GM12878 (cell line): ENCODE measurements at regions not wholly inside any gene's neighbourhood (a gene's known extent, or its start where the extent isn't known, plus 50 kb on each side); places are given as distances from the start of the nearest gene placed in this dataset.

Experiments
- ATAC-seq: fragments of 200-7000 bp; cut with Tn5 transposase; 3 replicates; pipeline ENCODE4 v1.9.1; 2020; ENCODE audit warnings: mild to moderate bottlenecking, moderate library complexity
- BruUV-seq: library from RNA; stranded (reverse); fragments of 400-500 nt; replicated peaks from 2 replicates; lab custom pipeline; 2021; lab: Mats Ljungman, UMichigan
- CTCF ChIA-PET: fragments of 300-600 bp; sonication (Branson Sonifier 250); formaldehyde crosslinking; extraction: SDS; loops from one replicate; lab custom pipeline; 2021; ENCODE audit warnings: inconsistent platforms; lab: Yijun Ruan, JAX
- POLR2A ChIA-PET: fragments of 350-600 bp; formaldehyde crosslinking; extraction: SDS; loops from one replicate; lab custom pipeline; 2021; ENCODE audit warnings: inconsistent platforms; lab: Charles Lee
- RAD21 ChIA-PET: fragments of 300-600 bp; sonication (Branson Sonifier 250); formaldehyde crosslinking; loops from one replicate; lab custom pipeline; 2023; ENCODE audit warnings: antibody characterized with exemption; ENCODE audit not compliant: unreplicated experiment; lab: Charles Lee
- SMC1A ChIA-PET: fragments of 300-600 bp; sonication (Branson Sonifier 250); formaldehyde crosslinking; loops from one replicate; lab custom pipeline; 2023; ENCODE audit not compliant: unreplicated experiment, uncharacterized antibody; lab: Charles Lee
- DNase-seq: peaks from one replicate; pipeline ENCODE4 v3.0.0-alpha.2; 2011; ENCODE audit warnings: low read depth, low spot score
- FAIRE-seq: peaks from 3 replicates; lab custom pipeline; 2011; peaks lifted over from hg19 to GRCh38; lab: Jason Lieb, UNC
- H2AFZ ChIP-seq: 2 replicates; pipeline ENCODE4 v1.6.0; 2011; ENCODE audit warnings: low read depth, low read length, control low read depth; ENCODE audit not compliant: control insufficient read depth
- H3K27ac ChIP-seq: 2 replicates; pipeline ENCODE4 v1.5.1; 2011; ENCODE audit warnings: control low read depth; ENCODE audit not compliant: control insufficient read depth, insufficient read depth
- H3K27me3 ChIP-seq, 2 experiments: replicated peaks in 1 of 2; 2 replicates each; pipeline versions ENCODE4 v1.6.0 to v1.6.1; 2011; ENCODE audit warnings: low read length in 1 of 2; ENCODE audit not compliant: control insufficient read depth in 2 of 2, insufficient read depth in 2 of 2
- H3K36me3 ChIP-seq, 2 experiments: 2 replicates each; pipeline ENCODE4 v1.5.1; 2011; ENCODE audit warnings: low read length in 1 of 2; ENCODE audit not compliant: control insufficient read depth in 2 of 2, insufficient read depth in 2 of 2
- H3K4me1 ChIP-seq: 2 replicates; pipeline ENCODE4 v1.6.1; 2011; ENCODE audit warnings: mild to moderate bottlenecking, low read length, moderate library complexity, mixed read lengths; ENCODE audit not compliant: control insufficient read depth, insufficient read depth
- H3K4me2 ChIP-seq: 2 replicates; pipeline ENCODE4 v1.6.0; 2011; ENCODE audit warnings: control low read depth; ENCODE audit not compliant: control insufficient read depth, insufficient read depth
- H3K4me3 ChIP-seq: fragments of 200-600 bp; sonication (generic); 2 replicates; pipeline ENCODE4 v1.5.1; 2016
- H3K79me2 ChIP-seq: 2 replicates; pipeline ENCODE4 v1.6.0; 2011; ENCODE audit warnings: low read length; ENCODE audit not compliant: control insufficient read depth, insufficient read depth
- H3K9ac ChIP-seq: 2 replicates; pipeline ENCODE4 v1.8.0; 2011; ENCODE audit warnings: low read length, control low read depth, mixed read lengths; ENCODE audit not compliant: control insufficient read depth, insufficient read depth
- H3K9me3 ChIP-seq: replicated peaks from 3 replicates; pipeline ENCODE4 v1.5.1; 2011; ENCODE audit warnings: mild to moderate bottlenecking, low read length; ENCODE audit not compliant: control insufficient read depth, insufficient read depth
- H4K20me1 ChIP-seq: 2 replicates; pipeline ENCODE4 v1.6.0; 2011; ENCODE audit not compliant: control insufficient read depth, insufficient read depth
- ATF3 ChIP-seq: IDR thresholded peaks from 2 replicates; pipeline ENCODE4 v1.6.1; 2011; ENCODE audit warnings: low read depth, mild to moderate bottlenecking, low read length, moderate library complexity, borderline replicate concordance; ENCODE audit errors: extremely low read depth
- CTCF ChIP-seq, 3 experiments: IDR thresholded peaks in 2 of 3; conservative IDR thresholded peaks in 1 of 3; 2 replicates each; pipeline ENCODE4 v1.5.1; 2011; ENCODE audit warnings: low read depth in 3 of 3, low read length in 3 of 3, mild to moderate bottlenecking in 3 of 3, control low read depth in 2 of 3, moderate library complexity in 2 of 3, inconsistent platforms in 1 of 3, mixed read lengths in 1 of 3; ENCODE audit not compliant: control insufficient read depth in 2 of 3, insufficient read depth in 1 of 3; ENCODE audit errors: extremely low read depth in 1 of 3
- FOS ChIP-seq: IDR thresholded peaks from 3 replicates; pipeline ENCODE4 v1.6.1; 2011; ENCODE audit warnings: borderline replicate concordance; ENCODE audit not compliant: insufficient read length; ENCODE audit errors: extremely low read depth
- IRF4 ChIP-seq: IDR thresholded peaks from 2 replicates; pipeline ENCODE4 v1.6.1; 2011; ENCODE audit warnings: low read depth, low read length
- KAT2A ChIP-seq: conservative IDR thresholded peaks from 2 replicates; pipeline ENCODE4 v1.6.1; 2011; ENCODE audit warnings: low read depth, low read length; ENCODE audit not compliant: control insufficient read depth
- MLLT1 ChIP-seq: fragments of 450-650 bp; IDR thresholded peaks from 2 replicates; pipeline ENCODE4 v1.6.1; 2016; ENCODE audit warnings: mild to moderate bottlenecking
- NFXL1 ChIP-seq: fragments of 450-650 bp; IDR thresholded peaks from 2 replicates; pipeline ENCODE4 v1.6.1; 2017; ENCODE audit warnings: antibody characterized with exemption, mild to moderate bottlenecking, borderline replicate concordance
- NR2F1 ChIP-seq: fragments of 450-650 bp; conservative IDR thresholded peaks from 2 replicates; pipeline ENCODE4 v1.6.1; 2017; ENCODE audit warnings: mild to moderate bottlenecking
- PRDM15 ChIP-seq: fragments of 450-650 bp; formaldehyde crosslinking; IDR thresholded peaks from 2 replicates; pipeline ENCODE4 v1.4.0; 2020; ENCODE audit warnings: mild to moderate bottlenecking, moderate library complexity
- SKIL ChIP-seq: fragments of 450-650 bp; IDR thresholded peaks from 2 replicates; pipeline ENCODE4 v1.6.1; 2017; ENCODE audit warnings: mild to moderate bottlenecking, low read depth, inconsistent platforms; ENCODE audit not compliant: poor library complexity, severe bottlenecking
- STAT3 ChIP-seq: IDR thresholded peaks from 2 replicates; pipeline ENCODE4 v1.6.1; 2011; ENCODE audit warnings: low read depth, low read length, improper control_type of control experiment
- ZNF24 ChIP-seq: fragments of 450-650 bp; IDR thresholded peaks from 2 replicates; pipeline ENCODE4 v1.6.1; 2017; ENCODE audit warnings: antibody characterized with exemption, mild to moderate bottlenecking
- ZNF274 ChIP-seq: IDR thresholded peaks from one replicate; pipeline ENCODE4 v1.8.0; 2011; ENCODE audit not compliant: insufficient read length, insufficient read depth
- WGBS: methylation state at CpG from one replicate; pipeline ENCODE4 v1.1.6; 2016; ENCODE audit warnings: low lambda C conversion rate; ENCODE audit not compliant: insufficient replicate concordance, insufficient coverage; ENCODE audit errors: missing lambda C conversion rate; 5-methylcytosine and 5-hydroxymethylcytosine counted together
- in situ Hi-C: fragments of 300-500 bp; cut with MboI; formaldehyde crosslinking; loops from 9 replicates; pipeline ENCODE4 v1.14.3; 2018; ENCODE audit warnings: mixed read lengths
- intact Hi-C: fragments of 100-400 bp; cut with micrococcal nuclease; formaldehyde crosslinking; loops from one replicate; pipeline ENCODE4 v1.14.2; 2022; ENCODE audit not compliant: unreplicated experiment
- TF ChIP-seq, protein P1 (sequence below): fragments of 450-650 bp; IDR thresholded peaks from 2 replicates; pipeline ENCODE4 v1.6.1; 2017; ENCODE audit warnings: borderline replicate concordance

GRCh38 chr11:25943031-25943430 is 388.9 kb upstream of the ANO3 start:
- no peak overlapping the region for H3K4me2 ChIP-seq
- no peaks in the 10 kb centered on the region for H3K9me3 ChIP-seq
- no peaks in the 10 kb centered on the region for H3K27me3 ChIP-seq
- POLR2A ChIA-PET: no interaction called here
- no peak overlapping the region for H2AFZ ChIP-seq
- CTCF ChIA-PET: no interaction called here
- ATAC-seq (no peak), DNase-seq (no peak), FAIRE-seq (no peak)
- intact Hi-C loops: no loop called here
- H3K4me3 ChIP-seq: no peak overlapping the region
- in situ Hi-C loops: no loop called here
- no peaks in the 10 kb centered on the region for H4K20me1 ChIP-seq
- BruUV-seq: no TSS peak
- RAD21 ChIA-PET: no interaction called here
- H3K27ac ChIP-seq: no peak overlapping the region
- no peaks in the 10 kb centered on the region for H3K79me2 ChIP-seq
- H3K9ac ChIP-seq: no peak overlapping the region
- SMC1A ChIA-PET: no interaction called here
- no peaks in the 10 kb centered on the region for H3K4me1 ChIP-seq
- WGBS: 41% methylated on average over 6 of the region's 6 CpGs
- H3K36me3 ChIP-seq: no peaks in the 10 kb centered on the region
- TF ChIP-seq NFXL1: no peak
- no peak for TF ChIP-seq IRF4
- TF ChIP-seq ATF3: no peak
- no peak for TF ChIP-seq STAT3
- TF ChIP-seq SKIL: no peak
- no peak for TF ChIP-seq PRDM15
- no peak for TF ChIP-seq KAT2A
- TF ChIP-seq CTCF (IDR thresholded peaks at IDR 0.05 in 2 of 3, conservative IDR thresholded peaks at IDR 0.05 in 1 of 3; ENCODE audit: control insufficient read depth in 2 of 3, extremely low read depth in 1 of 3, insufficient read depth in 1 of 3, low read depth in 3 of 3, low read length in 3 of 3): no peak
- no peak for TF ChIP-seq NR2F1
- no peak for TF ChIP-seq ZNF274
- no peak for TF ChIP-seq MLLT1
- no peak for TF ChIP-seq FOS
- no peak for TF ChIP-seq ZNF24
- TF ChIP-seq, protein P1, sequence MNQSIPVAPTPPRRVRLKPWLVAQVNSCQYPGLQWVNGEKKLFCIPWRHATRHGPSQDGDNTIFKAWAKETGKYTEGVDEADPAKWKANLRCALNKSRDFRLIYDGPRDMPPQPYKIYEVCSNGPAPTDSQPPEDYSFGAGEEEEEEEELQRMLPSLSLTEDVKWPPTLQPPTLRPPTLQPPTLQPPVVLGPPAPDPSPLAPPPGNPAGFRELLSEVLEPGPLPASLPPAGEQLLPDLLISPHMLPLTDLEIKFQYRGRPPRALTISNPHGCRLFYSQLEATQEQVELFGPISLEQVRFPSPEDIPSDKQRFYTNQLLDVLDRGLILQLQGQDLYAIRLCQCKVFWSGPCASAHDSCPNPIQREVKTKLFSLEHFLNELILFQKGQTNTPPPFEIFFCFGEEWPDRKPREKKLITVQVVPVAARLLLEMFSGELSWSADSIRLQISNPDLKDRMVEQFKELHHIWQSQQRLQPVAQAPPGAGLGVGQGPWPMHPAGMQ: no peak
